DND-41 (cell line): ENCODE measurements at regions not wholly inside any gene's neighbourhood (a gene's known extent, or its start where the extent isn't known, plus 50 kb on each side); places are given as distances from the start of the nearest gene placed in this dataset.

Experiments used
- CTCF ChIP-seq: IDR thresholded peaks from 2 replicates; pipeline ENCODE4 v1.5.1; 2012; ENCODE audit warnings: borderline replicate concordance, low read length, moderate library complexity, mild to moderate bottlenecking; ENCODE audit not compliant: poor library complexity, severe bottlenecking; ENCODE audit errors: extremely low read depth
- EZH2 ChIP-seq: IDR thresholded peaks from 3 replicates; pipeline ENCODE4 v1.6.1; 2012; ENCODE audit warnings: borderline replicate concordance, low read depth, mild to moderate bottlenecking, moderate library complexity, low read length, inconsistent platforms; ENCODE audit not compliant: severe bottlenecking

- no peak for TF ChIP-seq EZH2
- TF ChIP-seq CTCF: no peak
These were observed 1226.8 kb upstream of the MAP3K7 start for GRCh38 chr6:91813641-91814040.
